CD4-positive, alpha-beta T cell treated with Interleukin-6 at 100 ng/mL for 8 hours (primary cell): ENCODE measurements at regions not wholly inside any gene's neighbourhood (a gene's known extent, or its start where the extent isn't known, plus 50 kb on each side); places are given as distances from the start of the nearest gene placed in this dataset.
"Not testable (repeated sequence)": the region's sequence is repeated elsewhere in the genome, so short reads cannot be mapped to it uniquely, and the experiment has no call there.

Experiments used
- DNase-seq: peaks from one replicate; pipeline ENCODE4 v3.0.0-alpha.2; 2020; ENCODE audit warnings: mixed read lengths, low spot score

DNA sequence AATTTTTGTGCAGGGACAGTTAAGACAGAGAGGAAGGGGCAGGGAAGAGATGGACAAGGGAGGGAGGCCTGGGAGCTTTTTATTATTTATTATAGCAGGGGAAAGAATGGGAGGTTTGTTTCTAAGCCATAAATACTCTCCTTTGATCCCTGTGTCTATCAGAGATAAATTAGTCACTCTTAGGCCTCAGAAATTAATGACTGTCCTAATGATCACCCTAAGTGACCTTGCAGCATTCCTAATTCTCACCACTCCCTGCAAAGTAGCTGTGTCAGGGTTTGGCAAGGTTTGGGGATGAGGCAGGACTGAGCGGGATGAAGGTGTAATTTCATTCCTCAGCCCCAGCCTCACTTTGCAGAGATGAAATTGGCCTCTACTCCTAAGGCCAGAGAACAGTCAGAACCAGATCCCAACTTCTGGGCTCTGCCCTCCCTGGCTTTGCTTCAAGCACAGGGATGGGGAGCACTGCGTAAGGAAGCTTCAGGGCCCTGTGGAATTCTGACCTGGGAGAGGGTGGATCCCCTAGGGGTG lies 95.0 kb downstream of the TMEM17 start:
- no peak for DNase-seq

GRCh38 chr2:62410015-62410453 lies 96.0 kb downstream of the TMEM17 start:
- DNase-seq: no peak

DNA sequence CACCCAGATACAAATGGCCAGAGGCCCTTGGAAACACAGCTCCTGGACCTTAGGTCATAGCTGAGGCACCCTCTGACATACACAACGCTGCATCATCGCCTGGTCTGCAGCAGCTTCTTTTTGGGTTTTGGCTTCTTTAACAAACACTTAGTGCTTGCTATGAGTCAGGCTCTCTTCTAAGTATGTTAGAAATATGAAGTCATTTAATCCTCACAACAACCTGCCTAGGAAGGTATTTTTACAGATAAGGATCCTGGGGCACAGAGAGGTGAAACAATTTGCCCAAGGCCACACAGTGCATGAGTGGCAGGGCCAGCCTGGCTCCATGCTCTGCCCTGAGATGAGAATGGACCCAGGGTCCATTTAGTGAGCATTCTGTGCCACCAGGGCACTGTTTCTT lies 96.6 kb downstream of the TMEM17 start:
- DNase-seq: no peak

DNA sequence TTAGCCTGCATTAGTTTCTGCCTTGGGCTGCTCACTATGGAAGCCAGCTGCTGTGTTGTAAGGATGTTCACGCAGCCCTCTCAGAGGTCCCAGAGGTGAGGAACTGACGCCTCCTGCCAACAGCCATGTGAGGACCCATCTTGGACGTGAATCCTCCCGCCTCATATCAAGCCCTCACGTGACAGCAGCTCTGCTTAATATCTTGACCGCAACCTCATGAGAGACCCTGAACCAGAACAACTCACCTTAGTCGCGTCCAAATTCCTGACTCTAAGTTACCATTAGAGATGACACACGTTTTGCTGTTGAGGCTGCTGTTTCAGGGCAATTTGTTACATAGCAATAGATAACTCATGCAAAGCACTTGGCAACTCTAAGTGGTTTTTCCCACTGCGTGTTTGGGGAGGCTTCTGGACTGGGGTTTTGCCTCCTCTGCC lies 97.7 kb downstream of the TMEM17 start:
- no peak for DNase-seq

DNA sequence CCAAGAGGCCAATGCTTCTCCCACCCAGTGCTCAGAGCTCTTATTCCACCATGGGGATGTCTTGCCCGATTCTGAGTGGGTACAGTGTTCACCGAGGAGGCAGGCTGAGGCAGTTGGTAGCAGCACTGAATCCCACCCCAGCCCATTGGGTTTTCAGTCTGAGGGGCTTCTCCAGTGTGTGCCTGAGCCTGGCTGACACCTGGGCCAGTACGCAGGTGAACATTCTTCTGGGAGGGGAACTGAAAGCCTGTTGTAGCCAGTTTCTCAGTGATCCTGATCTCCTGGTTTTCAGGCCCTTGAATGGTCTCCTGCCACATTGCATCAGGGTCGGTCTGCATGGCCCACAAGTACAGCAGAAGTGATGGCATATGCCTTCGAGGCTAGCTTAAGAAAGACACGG lies 98.2 kb downstream of the TMEM17 start:
- no peak for DNase-seq

GRCh38 chr2:62407401-62407800 lies 98.6 kb downstream of the TMEM17 start:
- DNase-seq: no peak

GRCh38 chr2:62406573-62407043 lies 99.4 kb downstream of the TMEM17 start:
- no peak for DNase-seq

DNA sequence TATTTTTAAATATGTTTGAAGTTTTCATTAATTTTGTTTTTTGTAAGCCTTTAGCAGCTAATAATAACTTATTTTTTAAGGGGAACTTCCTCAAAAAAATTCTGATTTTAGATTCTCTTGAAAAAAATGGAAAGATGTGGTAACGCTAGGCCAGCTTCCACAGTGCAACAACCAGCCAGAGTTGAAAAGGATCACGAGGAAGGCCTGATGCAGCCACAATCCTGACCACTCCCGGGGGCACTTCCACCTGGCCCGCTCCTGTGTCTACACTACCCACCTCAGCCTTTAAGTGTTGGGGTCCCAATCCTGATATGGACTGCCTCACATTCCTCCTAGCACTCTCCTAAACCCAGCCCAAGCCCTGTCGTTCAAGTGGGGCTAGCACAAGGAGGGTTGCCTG lies 101.1 kb downstream of the TMEM17 start:
- no peak for DNase-seq

DNA sequence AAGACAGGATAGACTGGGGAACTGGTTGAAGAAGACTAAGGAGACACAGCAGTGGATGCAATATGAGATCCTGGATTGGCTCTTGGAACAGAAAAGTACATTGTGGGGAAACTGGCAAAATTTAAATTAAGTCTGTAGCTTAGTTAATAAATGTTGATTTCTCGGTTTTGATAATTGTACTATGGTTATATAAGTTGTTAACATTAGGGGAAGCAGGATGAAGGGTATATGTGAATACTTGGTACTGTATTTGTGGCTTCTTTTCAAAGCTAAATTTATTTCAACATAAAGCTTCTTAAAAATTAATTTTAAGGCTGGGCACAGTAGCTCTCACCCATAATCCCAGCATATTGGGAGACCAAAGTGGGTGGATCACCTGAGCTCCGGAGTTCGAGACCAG lies 103.8 kb downstream of the TMEM17 start:
- no peak for DNase-seq

- no peak for DNase-seq
Observed at GRCh38 chr2:62398356-62398755, 107.6 kb downstream of the TMEM17 start.

- no peak for DNase-seq
Observed at GRCh38 chr2:62396880-62397279, 109.1 kb downstream of the TMEM17 start.

GRCh38 chr2:62393293-62393692 lies 112.7 kb downstream of the TMEM17 start:
- no peak for DNase-seq

DNA sequence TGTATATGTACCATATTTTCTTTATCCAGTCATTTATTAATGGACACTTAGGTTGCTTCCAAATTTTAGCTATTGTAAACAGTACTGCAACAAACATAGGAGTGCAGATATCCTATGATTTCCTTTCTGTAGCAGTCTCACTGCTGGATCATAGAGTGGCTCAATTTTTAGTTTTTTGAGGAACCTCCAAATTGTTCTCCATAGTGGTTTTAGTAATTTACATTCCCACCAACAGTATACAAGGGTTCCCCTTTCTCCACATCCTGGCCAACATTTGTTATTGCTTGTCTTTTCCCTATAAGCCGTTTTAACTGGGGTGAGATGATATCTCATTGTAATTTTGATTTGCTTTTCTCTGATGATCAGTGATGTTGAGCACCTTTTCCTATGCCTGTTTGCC lies 114.3 kb downstream of the TMEM17 start:
- DNase-seq: no peak

- DNase-seq: not testable (repeated sequence)
Observed at GRCh38 chr2:62386378-62386777, 119.6 kb downstream of the TMEM17 start.

DNA sequence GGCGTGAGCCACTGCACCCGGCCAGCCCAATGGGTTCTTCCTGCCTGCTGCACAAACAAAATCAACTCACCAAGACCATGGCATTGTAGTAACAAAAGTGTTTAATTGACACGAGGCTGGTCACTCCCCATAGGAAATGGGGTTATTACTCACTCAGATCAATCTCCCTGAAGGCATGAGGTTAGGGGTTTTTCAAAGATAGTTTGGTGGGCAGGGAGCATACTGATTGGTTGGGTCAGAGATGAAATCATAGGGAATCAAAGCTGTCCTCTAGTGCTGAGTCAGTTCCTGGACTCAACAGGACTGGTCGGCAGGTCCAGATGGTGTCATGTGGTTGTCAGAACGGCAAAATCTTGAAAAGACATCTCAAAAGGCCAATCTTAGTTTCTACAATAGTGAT lies 122.1 kb downstream of the TMEM17 start:
- no peak for DNase-seq

DNA sequence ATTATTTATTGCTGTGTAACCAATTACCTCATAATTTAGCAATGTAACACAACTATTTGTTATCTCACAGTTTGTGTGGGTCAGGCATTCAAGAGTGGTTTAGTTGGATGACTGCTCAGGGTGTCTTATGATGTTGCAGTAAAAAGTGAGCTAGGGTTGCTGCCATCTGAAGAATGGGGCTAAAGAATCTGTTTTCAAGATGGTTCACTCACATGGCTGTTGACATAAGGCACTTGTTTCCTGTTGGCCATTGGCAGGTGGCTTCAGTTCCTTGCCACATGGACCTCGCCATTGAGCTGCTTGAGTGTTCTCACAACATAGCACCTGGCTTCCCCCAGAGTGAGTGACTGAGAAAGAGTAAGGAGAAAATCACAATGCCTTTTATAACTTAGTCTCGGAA lies 123.2 kb downstream of the TMEM17 start:
- DNase-seq: no peak

- DNase-seq: no peak
Observed at GRCh38 chr2:62382122-62382521, 123.9 kb downstream of the TMEM17 start.

GRCh38 chr2:62381656-62382055 lies 124.3 kb downstream of the TMEM17 start:
- DNase-seq: no peak

DNA sequence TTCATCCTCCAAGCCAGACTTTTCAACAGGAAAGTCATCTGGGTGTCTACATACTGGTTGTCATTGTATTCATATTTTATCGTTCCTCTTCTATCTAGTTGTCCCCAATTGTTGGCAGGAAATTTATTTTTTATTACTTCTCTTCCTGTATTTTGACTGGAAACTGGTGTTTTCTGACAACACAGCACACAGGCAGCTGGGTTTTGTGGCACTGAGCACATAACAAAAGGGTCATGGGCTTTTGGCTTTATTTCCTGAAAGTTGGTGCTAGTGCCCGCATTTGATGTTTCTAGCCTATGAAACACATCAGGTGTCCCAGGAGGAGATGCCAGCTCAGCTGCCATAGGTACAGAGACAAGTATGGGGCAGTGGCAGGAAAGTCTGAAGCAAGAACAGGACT lies 126.4 kb downstream of the TMEM17 start:
- DNase-seq: no peak

- no peak for DNase-seq
Observed at GRCh38 chr2:62375113-62375420, 130.9 kb downstream of the TMEM17 start.

- DNase-seq: no peak
Observed at GRCh38 chr2:62374301-62375112, 131.5 kb downstream of the TMEM17 start.

GRCh38 chr2:62372824-62373223 lies 133.2 kb downstream of the TMEM17 start:
- no peak for DNase-seq

DNA sequence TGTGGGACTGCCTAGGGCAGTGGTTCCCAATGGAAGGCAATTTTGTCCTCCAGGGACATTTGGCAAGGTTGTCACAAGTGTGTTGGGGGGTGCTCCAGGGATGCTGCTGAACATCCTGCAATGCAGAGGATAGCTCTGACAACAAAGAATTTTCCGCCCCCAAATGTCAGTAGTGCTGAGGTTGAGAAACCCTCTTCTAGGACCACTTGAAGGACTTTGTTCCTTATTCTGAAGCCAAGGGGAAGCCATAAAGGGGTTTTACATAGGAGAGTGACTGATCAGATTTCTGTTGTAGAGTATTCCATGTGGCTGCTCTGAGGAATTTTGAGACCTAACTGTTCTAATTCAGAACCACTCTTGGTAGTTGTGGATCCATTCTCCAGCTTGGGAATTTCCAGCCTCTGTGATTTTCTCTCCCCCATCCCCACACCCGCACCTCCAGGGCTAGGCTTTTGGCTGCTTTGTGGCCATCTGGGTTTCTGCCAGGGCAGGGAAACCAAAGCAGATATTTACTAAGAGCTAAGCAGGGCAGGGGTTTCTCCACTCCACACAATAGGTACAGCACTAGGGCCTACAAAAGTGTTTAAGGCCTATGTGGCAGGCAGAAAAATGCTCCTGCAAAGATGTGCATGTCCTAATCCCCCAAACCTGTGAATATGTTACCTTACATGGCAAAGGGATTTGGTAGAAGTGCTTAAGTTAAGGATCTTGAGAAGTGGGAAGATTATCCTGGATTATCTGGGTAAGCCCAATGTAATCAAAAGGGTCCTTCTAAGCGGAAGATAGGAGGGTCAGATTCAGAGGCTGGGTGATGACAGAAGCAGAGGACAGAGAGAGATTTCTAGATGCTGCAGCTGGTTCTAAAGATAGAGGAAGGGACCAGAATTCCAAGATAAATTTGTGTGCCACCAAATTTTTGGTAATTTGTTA lies 135.4 kb downstream of the TMEM17 start:
- no peak for DNase-seq
